ENCODE measurements at regions not wholly inside any gene's neighbourhood (a gene's known extent, or its start where the extent isn't known, plus 50 kb on each side); places are given as distances from the start of the nearest gene placed in this dataset. TPM values are rescaled to one million over a fixed set of nuclear protein-coding genes. Genes with fewer than 3 reads are reported as not detected.

Small RNA genes lying in the stretch of these regions (small RNA-seq; reads per million reads assigned to genes)
- gene AC092266.1 (ENCODE audit: insufficient read depth, insufficient read length, low read depth, low replicate concordance) (not detected), gene RF00019 (ENCODE audit: insufficient read depth, insufficient read length, low read depth, low replicate concordance) (not detected)

All from endothelial cell of umbilical vein (primary cell).